Renal pelvis (tissue), 1 donor: ENCODE measurements at regions not wholly inside any gene's neighbourhood (a gene's known extent, or its start where the extent isn't known, plus 50 kb on each side); places are given as distances from the start of the nearest gene placed in this dataset.

Source experiments
- DNase-seq: peaks from one replicate; pipeline ENCODE4 v3.0.0-alpha.2; 2013

- no peak for DNase-seq
Observed at GRCh38 chr22:27681037-27681436, 120.5 kb downstream of the MN1 start.

GRCh38 chr22:27682437-27682836, 119.1 kb downstream of the MN1 start:
- DNase-seq: no peak

GRCh38 chr22:27684901-27685300, 116.7 kb downstream of the MN1 start:
- DNase-seq: no peak

- DNase-seq: no peak
Observed at GRCh38 chr22:27685515-27685914, 116.0 kb downstream of the MN1 start.

GRCh38 chr22:27685970-27686369, 115.6 kb downstream of the MN1 start:
- no peak for DNase-seq

GRCh38 chr22:27686534-27686933, 115.0 kb downstream of the MN1 start:
- no peak for DNase-seq

GRCh38 chr22:27687984-27688545, 113.5 kb downstream of the MN1 start:
- no peak for DNase-seq

- DNase-seq: no peak
Observed at GRCh38 chr22:27689664-27690063, 111.9 kb downstream of the MN1 start.

- DNase-seq: no peak
Observed at GRCh38 chr22:27690599-27690998, 111.0 kb downstream of the MN1 start.

- DNase-seq: no peak
Observed at GRCh38 chr22:27692243-27692642, 109.3 kb downstream of the MN1 start.

- no peak for DNase-seq
Observed at GRCh38 chr22:27695925-27696324, 105.6 kb downstream of the MN1 start.

GRCh38 chr22:27697888-27698287, 103.7 kb downstream of the MN1 start:
- no peak for DNase-seq
